Fibroblast of skin of scalp (primary cell): ENCODE measurements at regions not wholly inside any gene's neighbourhood (a gene's known extent, or its start where the extent isn't known, plus 50 kb on each side); places are given as distances from the start of the nearest gene placed in this dataset.

ENCODE experiments used
- DNase-seq: peaks from one replicate; pipeline ENCODE4 v3.0.0-alpha.2; 2013

DNA sequence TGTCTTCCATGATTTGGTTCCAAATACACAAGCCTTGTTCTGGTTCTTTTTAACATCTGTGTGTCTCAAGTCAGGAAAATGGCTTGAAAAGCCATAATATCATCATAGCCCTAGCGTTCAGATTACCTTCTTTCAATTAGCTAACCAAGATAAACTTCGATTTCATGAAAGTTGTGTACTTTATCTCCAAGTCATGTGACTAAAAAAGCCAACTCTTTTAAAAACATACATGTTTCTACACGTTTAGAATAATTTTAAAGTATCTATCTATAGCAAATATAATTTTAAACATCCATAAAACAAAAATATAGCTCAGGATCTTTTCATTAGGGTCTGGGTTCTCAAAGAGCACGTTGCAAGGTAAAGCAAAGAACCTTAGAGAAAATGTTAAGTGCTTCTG is 261.1 kb downstream of the PRL start:
- DNase-seq: no peak

DNA sequence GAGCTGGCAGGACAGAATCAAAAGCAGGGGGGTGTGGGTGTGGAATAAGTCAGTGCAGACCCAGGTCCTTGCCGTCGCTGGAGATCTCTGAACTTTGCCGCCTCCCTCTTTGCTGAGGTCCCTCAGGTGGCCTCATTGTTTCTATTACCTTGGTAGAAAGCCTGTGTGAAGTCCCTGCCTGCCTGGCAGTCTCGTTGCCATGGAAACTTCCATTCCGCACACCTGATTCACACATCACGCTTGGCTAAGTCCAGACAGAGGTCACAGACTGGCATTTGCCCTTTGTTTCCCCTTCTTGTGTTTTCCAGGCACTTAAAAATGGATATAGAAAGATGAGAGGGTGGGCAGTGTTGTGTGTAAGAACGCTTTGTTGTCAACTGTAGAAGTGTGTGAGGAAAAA is 260.6 kb downstream of the PRL start:
- DNase-seq: no peak

DNA sequence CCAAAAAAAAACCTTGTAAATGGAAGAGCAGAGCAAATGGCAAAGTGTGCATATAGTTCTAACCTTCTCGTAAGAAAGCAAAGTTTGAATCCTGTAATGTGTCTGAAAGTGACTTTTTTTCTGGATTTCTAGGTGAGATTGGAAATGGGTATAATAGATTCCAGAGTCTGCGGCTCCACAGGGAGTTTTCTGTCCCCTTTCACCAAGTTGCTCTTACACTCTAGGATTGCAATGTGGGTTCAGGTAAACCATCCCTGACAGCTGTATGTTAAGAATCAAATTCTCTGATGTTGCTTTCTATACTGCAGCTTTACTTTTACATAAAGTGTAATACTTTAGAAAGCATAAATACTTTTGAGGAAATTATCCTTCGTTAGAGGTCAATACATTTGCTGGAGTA is 260.1 kb downstream of the PRL start:
- no peak for DNase-seq

DNA sequence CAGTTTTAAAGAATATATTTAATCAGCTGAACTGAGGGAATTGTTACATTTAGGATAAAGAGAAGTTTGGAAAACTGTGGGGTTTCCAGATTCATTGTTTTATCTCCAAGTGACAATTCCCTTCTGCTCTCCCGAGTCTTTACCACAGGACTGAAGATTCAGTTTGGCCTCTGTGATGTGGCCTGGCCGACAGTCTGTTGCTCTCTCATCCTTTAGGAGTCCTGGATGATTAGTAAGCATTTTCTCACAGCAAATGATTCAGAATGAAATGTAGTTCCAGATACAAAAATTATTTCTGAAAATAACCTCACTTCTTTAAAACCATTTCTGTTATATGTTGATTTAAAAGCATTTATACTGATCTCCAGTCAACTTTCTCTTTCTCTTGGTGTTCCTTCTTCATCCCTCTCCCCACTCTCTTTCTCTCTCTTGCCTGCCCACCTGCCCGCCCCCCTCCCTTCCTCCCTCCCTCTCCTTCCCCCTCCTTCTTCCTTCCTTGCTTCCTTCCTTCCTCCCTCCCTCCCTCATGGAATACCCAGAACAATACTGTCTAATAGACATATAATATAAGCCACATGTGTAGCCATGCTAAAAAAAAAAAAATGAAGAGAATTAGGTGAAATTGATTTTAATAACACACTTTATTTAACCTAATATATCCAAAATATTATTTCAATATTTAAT is 254.9 kb downstream of the PRL start:
- peak; percentile 73 for DNase-seq

DNA sequence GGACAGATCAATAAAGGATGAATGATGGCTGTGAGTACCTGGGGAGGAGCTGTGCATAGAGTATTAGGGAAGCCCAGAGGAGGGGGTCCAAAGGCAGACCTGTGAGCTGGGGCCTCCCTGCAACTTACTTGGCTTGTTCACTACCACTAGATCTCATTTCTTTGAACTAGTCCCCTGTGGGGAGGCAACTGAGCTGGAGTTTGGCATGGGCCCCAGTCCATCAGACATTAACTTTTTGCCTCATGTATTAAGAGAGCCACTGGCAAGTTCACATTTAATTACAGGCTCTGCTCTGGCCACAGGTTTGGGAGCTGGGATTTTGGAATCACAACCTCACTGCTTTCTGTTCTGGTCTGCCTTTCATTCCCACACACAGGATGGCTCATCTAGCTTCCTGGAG is 254.1 kb downstream of the PRL start:
- DNase-seq: no peak

DNA sequence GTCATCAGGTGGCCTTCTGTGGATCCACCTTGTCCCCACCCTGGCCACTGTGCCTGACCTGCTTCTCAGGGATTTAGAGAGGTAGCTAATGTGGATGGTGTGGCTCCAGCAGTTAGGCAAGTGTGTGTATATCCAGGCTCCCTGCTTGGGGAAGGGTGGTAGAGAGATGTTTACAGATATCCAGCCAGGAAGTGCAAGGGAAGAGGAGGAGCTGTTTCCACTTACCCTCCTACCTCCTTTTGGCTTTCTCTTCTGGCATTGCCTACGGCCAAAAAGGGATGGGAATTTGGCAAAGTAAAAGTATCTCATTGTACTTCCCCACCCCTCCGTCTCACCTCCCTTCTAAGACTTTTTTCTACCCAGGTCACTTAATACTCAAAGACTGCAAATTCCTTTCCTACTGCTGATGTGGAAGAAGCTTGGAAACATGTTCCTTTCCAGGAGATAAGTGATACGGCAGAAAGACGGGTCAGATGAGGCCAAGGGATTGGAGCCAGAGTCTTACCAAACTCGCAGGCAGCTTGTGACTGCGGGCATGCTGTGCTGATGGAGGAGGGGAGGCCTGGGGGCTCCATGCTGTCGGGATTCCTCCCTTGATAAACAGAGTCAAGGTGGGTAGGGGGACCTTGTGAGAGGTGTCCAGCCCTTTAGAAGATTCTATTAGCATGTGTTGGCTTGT is 253.4 kb downstream of the PRL start:
- no peak for DNase-seq

DNA sequence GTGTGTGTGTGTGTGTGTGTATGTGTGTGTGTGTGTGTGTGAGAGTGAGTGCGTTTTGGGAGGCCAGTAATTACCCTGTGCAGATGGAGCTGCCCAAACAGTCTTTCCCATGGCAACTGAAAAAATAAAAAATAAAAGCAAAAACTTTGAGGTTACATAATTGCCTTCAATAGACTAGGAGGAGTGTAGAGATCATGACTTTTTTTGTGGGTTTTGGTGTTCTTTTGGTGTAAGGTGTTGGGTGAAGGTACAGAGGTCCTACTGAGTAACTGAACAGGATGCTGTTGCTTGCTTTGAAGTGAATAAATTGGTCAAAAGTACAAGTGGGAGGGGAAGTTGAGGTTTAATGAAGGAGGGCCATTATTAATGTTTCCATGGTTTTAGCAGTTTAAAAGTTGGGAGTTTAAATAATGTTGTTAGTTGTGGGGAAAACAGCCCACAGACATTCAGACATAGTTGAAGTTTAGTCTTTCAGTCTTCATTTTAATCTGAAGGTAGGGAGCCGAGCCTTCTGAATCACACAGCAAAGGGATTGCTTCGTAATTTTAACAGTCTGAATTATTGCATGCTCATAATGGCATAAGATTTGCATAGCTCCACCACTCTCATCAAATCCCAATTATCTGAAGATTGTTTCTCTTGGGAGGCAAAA is 251.4 kb downstream of the PRL start:
- no peak for DNase-seq

DNA sequence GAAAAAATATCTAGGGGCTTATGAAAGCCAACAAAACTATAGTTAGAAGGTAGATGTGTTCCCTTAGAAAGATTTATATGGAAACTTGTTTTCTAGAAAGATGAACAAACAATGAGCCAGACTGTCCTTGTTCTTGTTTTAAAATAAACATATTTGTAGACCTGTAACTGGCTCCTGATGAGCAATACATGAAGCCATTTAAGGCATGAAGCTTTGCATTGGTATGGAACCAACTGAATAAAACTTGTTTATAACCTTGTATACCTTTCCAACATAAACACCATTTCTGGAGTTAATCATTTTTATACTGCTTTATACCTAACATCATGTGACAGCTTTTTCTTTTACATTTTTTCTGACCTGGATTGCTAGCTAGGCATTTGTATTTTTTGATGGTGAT is 247.8 kb downstream of the PRL start:
- no peak for DNase-seq

DNA sequence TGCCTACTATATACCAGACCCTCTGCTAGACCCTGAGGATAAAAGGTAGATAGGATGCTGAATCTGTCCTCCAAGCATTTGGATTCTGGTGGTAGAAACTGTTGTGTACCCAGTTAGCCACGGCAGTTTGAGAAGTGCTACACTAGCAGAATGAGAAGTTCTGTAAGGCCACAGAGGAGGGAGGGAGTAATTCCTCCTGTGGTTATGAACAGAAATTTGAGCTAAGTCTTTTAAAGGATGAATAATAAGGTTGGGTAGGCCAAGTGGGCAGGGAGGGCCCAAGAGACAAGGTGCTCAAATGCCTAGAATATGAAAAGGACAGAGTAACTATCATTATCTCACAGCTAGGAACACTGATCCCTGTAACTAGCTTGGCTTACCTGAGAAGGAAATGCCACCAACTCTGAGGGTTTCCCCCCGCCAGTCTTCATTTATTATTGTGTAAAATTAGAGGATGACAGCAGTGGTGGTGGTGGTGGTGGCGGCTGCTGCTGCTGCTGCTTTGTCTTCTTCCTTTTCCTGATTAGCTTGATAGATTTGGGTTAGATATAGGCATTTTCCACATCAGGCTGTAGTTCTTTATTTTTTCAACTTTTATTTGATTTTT is 243.3 kb downstream of the PRL start:
- no peak for DNase-seq

DNA sequence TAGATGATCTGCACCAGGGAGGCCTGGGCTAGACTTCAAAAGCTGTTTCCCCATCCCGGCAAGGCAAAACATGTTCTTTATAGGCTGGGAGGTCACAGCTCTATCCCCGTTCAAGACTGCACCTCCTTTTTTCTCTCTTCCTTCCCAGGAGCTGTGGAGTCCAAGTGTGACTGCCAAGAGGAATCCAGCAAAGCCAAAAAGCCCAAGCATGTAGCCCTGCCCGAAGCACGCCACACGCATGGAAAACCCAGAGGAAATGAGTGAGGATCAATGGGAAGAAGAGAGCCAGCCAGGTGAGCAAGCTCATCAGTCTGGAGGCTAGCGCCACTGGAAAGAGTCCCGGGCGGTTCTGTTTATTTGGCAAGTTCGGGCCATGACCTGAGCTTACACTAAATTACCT is 240.4 kb downstream of the PRL start:
- no peak for DNase-seq

DNA sequence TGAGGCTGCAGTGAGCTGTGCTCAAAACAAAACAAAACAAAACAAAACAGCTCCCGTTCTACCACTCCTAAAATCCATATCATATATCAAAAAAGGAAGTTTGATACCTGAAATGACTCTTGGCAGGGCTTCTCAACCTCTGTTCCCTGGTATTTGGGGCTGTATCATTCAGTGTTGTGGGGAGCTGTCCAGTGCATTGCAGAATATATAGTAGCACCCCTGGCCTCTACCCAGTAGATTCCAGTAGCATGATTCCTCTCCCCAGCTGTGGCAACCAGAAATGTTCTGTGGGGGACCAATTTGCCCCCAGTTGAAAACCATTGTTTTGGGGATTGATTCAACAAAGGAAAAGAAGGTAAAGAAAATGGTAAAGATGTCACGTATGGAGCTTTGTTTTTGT is 238.9 kb downstream of the PRL start:
- DNase-seq: peak; percentile 21

DNA sequence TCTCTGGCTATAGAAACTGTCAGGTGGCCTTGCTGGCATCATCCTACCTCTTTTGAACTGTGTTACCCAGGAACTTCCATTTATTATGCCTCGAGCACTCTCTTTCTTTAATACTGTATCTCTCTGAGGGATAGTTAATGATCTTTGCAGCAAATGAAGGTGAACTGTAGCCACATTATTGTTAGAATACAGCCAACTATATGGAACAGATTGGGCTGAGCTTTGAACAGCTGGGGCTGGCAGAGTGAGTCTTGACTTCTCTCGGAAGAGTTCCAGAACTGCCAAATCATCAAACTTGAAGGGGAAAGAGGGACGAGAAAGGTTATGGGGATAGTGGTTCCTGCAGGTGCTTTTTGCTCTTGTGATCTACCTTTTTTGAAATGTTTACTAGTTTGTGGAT is 237.7 kb downstream of the PRL start:
- DNase-seq: no peak

DNA sequence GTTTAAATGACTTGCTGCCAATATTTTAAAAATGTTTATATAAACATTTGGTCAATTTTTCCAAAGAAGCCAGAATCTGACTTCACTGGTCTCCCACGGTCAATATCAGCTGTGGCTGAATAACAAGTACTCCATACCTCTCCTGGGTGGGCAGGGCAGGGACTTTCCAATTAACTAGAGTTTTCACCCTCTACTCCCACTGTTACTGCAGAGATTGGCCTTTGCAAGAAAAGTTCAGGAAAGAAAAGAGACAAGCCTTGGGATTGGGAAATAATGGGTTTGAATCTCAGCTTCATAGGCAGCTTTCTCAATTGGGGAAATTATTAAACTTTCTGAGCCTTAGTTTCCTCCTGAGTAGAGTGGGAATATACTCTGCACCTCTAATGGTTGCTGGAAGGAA is 236.9 kb downstream of the PRL start:
- no peak for DNase-seq

DNA sequence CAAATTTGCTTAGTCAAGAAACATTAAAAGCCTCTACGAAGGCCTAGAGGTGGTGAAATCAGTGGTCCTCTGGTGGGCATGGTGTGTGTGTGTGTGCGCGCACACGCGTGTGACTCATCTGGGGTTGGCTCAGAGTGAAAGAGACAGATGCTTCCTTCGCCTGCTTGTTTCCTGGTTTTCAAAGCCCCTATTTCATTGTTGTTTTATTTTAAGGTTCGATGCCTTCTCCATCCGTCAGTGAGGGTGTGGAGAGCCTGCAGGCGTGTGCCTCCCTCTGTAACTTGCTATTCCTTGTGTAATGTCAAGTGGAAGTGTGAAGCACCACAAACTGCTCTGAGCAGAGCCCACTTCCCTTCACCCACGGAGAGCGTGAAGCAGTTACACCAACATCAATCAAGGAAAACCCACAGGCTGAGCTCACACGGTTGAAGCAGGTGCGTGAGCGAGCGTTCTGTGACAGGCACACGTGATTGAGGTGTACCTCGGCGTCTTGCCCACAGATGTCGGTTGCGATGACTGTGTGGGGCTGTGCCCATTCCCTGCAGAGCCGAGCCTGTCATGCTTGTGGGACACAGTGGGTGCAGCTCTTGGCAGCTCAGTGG is 233.9 kb downstream of the PRL start:
- DNase-seq: no peak

DNA sequence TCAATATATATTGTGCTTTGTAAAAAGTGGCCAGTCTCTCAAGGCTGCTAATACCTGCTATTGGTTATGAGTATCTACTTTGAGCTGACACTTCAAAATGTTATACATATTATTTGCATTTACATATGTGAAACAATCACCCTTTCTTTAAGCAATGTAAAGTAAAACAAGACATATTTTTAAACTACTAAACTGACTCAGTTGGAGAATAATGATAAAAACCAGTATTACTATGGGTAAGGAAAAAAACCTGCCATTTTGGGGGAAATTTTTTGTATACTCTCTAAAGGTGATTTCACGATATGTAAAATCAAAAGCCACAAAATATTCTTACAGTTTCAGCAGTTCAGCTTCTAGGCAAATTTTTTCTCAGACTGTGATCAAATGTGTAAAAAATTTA is 232.3 kb downstream of the PRL start:
- DNase-seq: no peak

DNA sequence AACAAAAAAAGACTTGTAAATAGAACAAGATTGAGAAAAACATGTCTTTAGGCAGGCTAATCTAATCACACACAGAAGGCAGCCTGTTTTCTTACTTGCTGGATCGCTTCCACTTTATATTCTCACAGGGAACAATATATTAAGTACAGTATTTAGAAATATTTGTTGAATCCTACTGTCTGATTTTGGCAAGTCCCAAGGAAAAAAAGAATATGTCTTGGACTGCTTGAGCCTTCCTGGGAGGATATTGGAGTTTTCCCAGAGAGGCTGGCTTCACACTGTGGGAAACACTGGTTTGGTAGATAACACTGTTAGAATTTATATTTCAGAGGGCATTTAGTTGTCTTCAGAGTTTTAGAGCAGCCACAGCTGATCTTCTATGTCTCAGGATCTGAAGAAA is 229.7 kb downstream of the PRL start:
- DNase-seq: peak; percentile 44

DNA sequence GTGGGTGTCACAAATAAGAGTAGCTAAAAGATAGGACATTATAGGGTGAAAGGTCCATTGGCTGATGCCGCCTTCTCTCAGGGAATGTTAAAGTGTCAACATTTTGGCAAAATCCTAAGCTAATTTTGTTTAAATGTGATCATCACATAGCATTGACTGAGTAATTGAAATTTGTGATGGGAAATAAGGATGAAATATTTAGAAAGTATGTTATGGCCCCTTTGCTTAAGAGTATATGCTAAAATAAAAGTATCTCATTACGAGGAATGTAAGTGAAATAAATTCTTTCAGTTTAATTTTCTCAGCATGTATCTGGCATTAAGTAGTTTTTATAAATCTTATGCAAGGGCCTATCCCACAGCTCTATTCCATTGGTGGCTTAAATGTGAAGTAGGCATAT is 229.2 kb downstream of the PRL start:
- peak; percentile 75 for DNase-seq

DNA sequence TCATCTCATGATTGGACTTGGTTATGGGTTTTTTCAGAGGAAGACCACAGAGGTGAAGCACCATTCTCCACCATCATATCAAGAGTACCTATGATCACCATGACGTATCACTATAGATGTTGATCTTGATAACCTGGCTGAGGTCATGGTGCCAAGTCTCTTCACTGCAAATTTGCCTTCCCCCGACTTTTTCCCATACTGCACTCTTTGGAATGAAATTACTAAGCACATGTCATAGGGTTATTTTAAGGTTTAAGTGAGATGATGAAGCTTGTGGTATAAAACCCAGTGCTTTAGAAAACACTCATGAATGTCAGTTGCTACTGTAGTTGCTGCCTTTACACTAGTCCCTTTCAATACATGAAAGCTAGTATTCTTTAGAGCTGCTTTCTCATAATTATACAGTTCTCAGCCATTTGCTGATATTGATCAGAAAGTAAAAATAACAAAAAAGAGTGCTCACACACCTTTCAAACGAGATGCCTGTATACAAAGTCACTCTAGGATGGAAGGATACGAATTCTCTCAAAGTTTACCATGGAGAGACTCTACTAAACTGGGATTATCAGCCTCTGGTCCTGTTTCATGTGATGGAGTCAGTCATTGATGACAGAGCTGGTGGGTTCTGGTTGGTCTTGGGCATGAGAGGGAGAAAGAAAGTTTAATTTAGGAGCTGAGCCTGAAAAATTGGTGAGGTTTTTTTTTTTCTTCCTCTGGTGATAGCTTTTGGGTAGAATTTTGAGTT is 228.1 kb downstream of the PRL start:
- DNase-seq: peak; percentile 18

DNA sequence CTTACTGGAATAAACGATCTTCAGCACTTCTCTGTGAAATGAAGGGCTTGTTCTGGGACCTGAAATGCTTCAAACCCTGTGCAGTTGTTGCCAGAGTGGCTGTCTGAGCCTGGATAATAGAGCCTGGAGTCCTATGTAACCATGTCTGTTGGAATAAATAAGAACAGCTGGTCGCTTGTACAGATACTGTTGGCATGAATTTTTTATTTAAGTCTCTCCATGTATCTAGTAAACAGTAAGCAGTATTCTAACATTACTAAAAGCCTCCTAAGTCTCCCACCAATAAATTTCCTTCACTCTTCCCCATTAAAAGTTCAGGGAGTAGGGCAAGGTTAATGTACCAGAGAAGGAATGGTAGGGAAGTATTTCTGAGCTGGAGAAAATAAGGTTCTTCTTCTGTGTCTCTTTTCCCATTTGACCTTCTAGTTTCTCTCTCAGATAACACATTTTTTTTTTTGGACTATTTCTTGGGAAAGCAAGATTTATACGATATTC is 227.5 kb downstream of the PRL start:
- no peak for DNase-seq

DNA sequence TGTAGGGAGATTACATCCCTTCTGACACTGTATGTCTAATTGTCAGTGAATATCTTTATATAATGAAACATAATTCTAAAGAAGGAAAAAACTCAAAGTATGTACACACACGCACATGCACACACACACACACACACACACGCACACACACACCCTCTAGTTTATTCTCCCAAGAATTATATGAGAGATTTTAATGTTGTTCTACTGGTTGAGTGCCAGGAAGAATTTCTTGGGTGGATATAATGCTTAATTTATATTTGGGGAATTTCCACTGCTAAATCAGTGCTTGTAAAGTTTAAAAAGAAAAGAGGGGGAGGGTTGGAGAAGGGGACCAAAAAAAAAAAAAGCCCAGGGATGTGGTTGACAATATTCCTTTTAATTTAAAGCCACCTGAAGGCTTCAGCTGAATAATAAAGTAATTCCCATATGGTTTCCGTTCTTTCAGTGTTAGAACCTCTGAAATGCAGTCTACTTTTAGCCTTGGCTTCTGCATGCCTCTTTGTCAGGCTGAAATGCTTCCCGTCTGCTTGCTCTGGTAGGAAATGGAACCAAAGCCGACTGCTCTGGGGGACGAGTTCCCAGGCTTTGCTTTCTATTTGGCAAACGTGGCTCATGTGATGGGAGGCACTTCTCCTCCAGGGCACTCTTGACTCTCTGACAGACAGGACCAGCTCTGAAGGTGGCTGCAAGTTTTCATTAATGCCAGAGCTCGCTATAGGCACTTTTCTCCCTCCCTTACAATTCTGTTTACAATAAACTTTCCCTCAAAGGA is 225.4 kb downstream of the PRL start:
- peak; percentile 77 for DNase-seq

DNA sequence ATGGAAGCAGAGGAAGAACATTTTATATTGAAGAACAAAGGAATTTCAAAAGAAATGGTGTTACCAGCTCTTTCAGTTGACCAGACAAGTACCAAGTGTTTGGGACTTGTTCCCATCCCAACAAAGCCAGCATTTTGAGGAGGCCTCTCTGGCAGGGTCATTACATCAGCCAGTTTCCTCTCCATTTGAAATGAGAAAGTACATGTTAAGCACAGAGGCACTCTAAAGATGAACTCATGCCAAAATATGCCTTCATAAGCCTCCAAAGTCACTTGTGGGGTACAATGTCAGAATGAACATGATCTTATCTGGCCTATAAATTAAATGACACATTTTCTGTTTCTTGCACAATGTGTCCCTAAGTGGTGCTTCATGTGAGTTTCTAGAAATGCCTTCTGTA is 223.9 kb downstream of the PRL start:
- DNase-seq: peak; percentile 55
